ENCODE measurements at regions not wholly inside any gene's neighbourhood (a gene's known extent, or its start where the extent isn't known, plus 50 kb on each side); places are given as distances from the start of the nearest gene placed in this dataset.
"Not testable (repeated sequence)": the region's sequence is repeated elsewhere in the genome, so short reads cannot be mapped to it uniquely, and the experiment has no call there.

- intact Hi-C loops (cut with DNase I): no loop called here
- H3K4me1 ChIP-seq (replicated peaks): no peaks in the 10 kb centered on the region
- 0% methylated on average over 1 of the region's 1 CpG for WGBS
- H3K4me3 ChIP-seq: no peak overlapping the region
- H3K9me3 ChIP-seq: no peaks in the 10 kb centered on the region
- no peak for DNase-seq (ENCODE audit: low spot score)
- H3K27ac ChIP-seq: no peak overlapping the region
- no peaks in the 10 kb centered on the region for H3K27me3 ChIP-seq (replicated peaks; ENCODE audit: insufficient read depth)
- TF ChIP-seq POLR2A (IDR thresholded peaks at IDR 0.05): no peak
- no peak for TF ChIP-seq POLR2AphosphoS5 (IDR thresholded peaks at IDR 0.05)
- TF ChIP-seq CTCF (IDR thresholded peaks at IDR 0.05): no peak
- H3K36me3 ChIP-seq: no peaks in the 10 kb centered on the region
Measured at GRCh38 chr13:66089711-66090110, 1140.4 kb downstream of the PCDH9 start.

- intact Hi-C loops (cut with DNase I): no loop called here
Measured at GRCh38 chr13:66087269-66087710, 1142.8 kb downstream of the PCDH9 start.

GRCh38 chr13:66077132-66077689 is 1152.9 kb downstream of the PCDH9 start:
- H3K4me1 ChIP-seq (replicated peaks): no peaks in the 10 kb centered on the region
- no peaks in the 10 kb centered on the region for H3K9me3 ChIP-seq

More at GRCh38 chr13:66087269-66087710, 1142.8 kb downstream of the PCDH9 start:
- TF ChIP-seq POLR2AphosphoS5 (IDR thresholded peaks at IDR 0.05) (no peak), POLR2A (IDR thresholded peaks at IDR 0.05) (no peak), CTCF (IDR thresholded peaks at IDR 0.05) (no peak)
- Histone ChIP-seq H3K27ac (no peak overlapping the region), H3K9me3 (no peaks in the 10 kb centered on the region), H3K4me3 (no peak overlapping the region), H3K4me1 (replicated peaks) (no peaks in the 10 kb centered on the region), H3K27me3 (replicated peaks; ENCODE audit: insufficient read depth) (no peaks in the 10 kb centered on the region), H3K36me3 (no peaks in the 10 kb centered on the region)
- DNase-seq (ENCODE audit: low spot score): no peak
- 34% methylated on average over 2 of the region's 2 CpGs for WGBS

GRCh38 chr13:66076417-66076816 is 1153.7 kb downstream of the PCDH9 start:
- 93% methylated on average over 3 of the region's 3 CpGs for WGBS
- TF ChIP-seq CTCF (IDR thresholded peaks at IDR 0.05) (no peak), POLR2AphosphoS5 (IDR thresholded peaks at IDR 0.05) (no peak), POLR2A (IDR thresholded peaks at IDR 0.05) (no peak)
- DNase-seq (ENCODE audit: low spot score): no peak
- Histone ChIP-seq H3K27me3 (replicated peaks; ENCODE audit: insufficient read depth) (no peaks in the 10 kb centered on the region), H3K36me3 (no peaks in the 10 kb centered on the region), H3K9me3 (no peaks in the 10 kb centered on the region), H3K4me3 (no peak overlapping the region), H3K4me1 (replicated peaks) (no peaks in the 10 kb centered on the region), H3K27ac (no peak overlapping the region)
- intact Hi-C loops (cut with DNase I): no loop called here

More at GRCh38 chr13:66077132-66077689, 1152.9 kb downstream of the PCDH9 start:
- Histone ChIP-seq H3K27me3 (replicated peaks; ENCODE audit: insufficient read depth) (no peaks in the 10 kb centered on the region), H3K27ac (no peak overlapping the region), H3K36me3 (no peaks in the 10 kb centered on the region), H3K4me3 (no peak overlapping the region)
- no peak for DNase-seq (ENCODE audit: low spot score)
- intact Hi-C loops (cut with DNase I): no loop called here
- no peak for TF ChIP-seq POLR2A (IDR thresholded peaks at IDR 0.05)

GRCh38 chr13:66074018-66074615 is 1156.0 kb downstream of the PCDH9 start:
- WGBS: 88% methylated on average over 4 of the region's 4 CpGs
- intact Hi-C loops (cut with DNase I): no loop called here
- no peak for TF ChIP-seq POLR2A (IDR thresholded peaks at IDR 0.05)
- no peak for TF ChIP-seq POLR2AphosphoS5 (IDR thresholded peaks at IDR 0.05)
- TF ChIP-seq CTCF (IDR thresholded peaks at IDR 0.05): no peak

GRCh38 chr13:66072097-66072496 is 1158.0 kb downstream of the PCDH9 start:
- H3K36me3 ChIP-seq; H3K4me3 ChIP-seq; H3K27me3 ChIP-seq (replicated peaks; ENCODE audit: insufficient read depth); H3K4me1 ChIP-seq (replicated peaks); H3K9me3 ChIP-seq; H3K27ac ChIP-seq; DNase-seq (ENCODE audit: low spot score); intact Hi-C loops (cut with DNase I): not testable (repeated sequence)
- WGBS: 40% methylated on average over 2 of the region's 2 CpGs

More at GRCh38 chr13:66074018-66074615, 1156.0 kb downstream of the PCDH9 start:
- no peaks in the 10 kb centered on the region for H3K36me3 ChIP-seq
- H3K4me3 ChIP-seq: no peak overlapping the region
- DNase-seq (ENCODE audit: low spot score): no peak
- H3K4me1 ChIP-seq (replicated peaks): no peaks in the 10 kb centered on the region
- H3K9me3 ChIP-seq: no peaks in the 10 kb centered on the region
- no peak overlapping the region for H3K27ac ChIP-seq
- no peaks in the 10 kb centered on the region for H3K27me3 ChIP-seq (replicated peaks; ENCODE audit: insufficient read depth)

Measured in prostate gland (tissue), 2 donors.